Liver (tissue), 8 donors: ENCODE measurements at regions not wholly inside any gene's neighbourhood (a gene's known extent, or its start where the extent isn't known, plus 50 kb on each side); places are given as distances from the start of the nearest gene placed in this dataset.

Source experiments
- DNase-seq: peaks from one replicate; pipeline ENCODE4 v3.0.0-alpha.2; 2017; ENCODE audit warnings: low spot score
- H3K27ac ChIP-seq, 2 donors: one replicate each; pipeline ENCODE4 v1.7.0; 2013; ENCODE audit warnings: inconsistent platforms in 2 of 2, low read length in 2 of 2, control low read depth in 1 of 2, low read depth in 1 of 2, mild to moderate bottlenecking in 1 of 2
- H3K27me3 ChIP-seq, 4 donors: one replicate each; pipeline versions ENCODE4 v1.6.1 to v1.7.0; 2013; ENCODE audit warnings: low read length in 3 of 4, inconsistent platforms in 1 of 4, mild to moderate bottlenecking in 1 of 4, moderate library complexity in 1 of 4; ENCODE audit not compliant: control insufficient read depth in 4 of 4, insufficient read depth in 4 of 4
- H3K36me3 ChIP-seq, 4 donors: one replicate each; pipeline versions ENCODE4 v1.6.1 to v1.7.0; 2013; ENCODE audit warnings: low read length in 3 of 4, mild to moderate bottlenecking in 3 of 4, low read depth in 1 of 4, moderate library complexity in 1 of 4; ENCODE audit not compliant: control insufficient read depth in 4 of 4, insufficient read depth in 3 of 4
- H3K4me1 ChIP-seq, 4 donors: one replicate each; pipeline versions ENCODE4 v1.6.1 to v1.7.0; 2013; ENCODE audit warnings: low read length in 3 of 4, mild to moderate bottlenecking in 3 of 4, moderate library complexity in 1 of 4; ENCODE audit not compliant: control insufficient read depth in 4 of 4, insufficient read depth in 4 of 4
- H3K4me3 ChIP-seq, 3 donors: one replicate each; pipeline versions ENCODE4 v1.6.1 to v1.7.0; 2013; ENCODE audit warnings: low read length in 3 of 3, control low read depth in 1 of 3, low read depth in 1 of 3, mild to moderate bottlenecking in 1 of 3
- H3K9ac ChIP-seq, 2 donors: one replicate each; pipeline ENCODE4 v1.7.0; 2013; ENCODE audit warnings: low read length in 2 of 2, mild to moderate bottlenecking in 2 of 2, moderate library complexity in 2 of 2, control low read depth in 1 of 2, low read depth in 1 of 2
- H3K9me3 ChIP-seq, 4 donors: one replicate each; pipeline versions ENCODE4 v1.6.1 to v1.7.0; 2013; ENCODE audit warnings: low read length in 3 of 4; ENCODE audit not compliant: control insufficient read depth in 4 of 4
- ATF3 ChIP-seq: IDR thresholded peaks from 2 replicates; pipeline ENCODE4 v1.6.1; 2016; ENCODE audit warnings: antibody characterized with exemption
- CTCF ChIP-seq: fragments of 150-350 bp; IDR thresholded peaks from 2 replicates; pipeline ENCODE4 v1.5.1; 2017; ENCODE audit warnings: improper control_type of control experiment, low read depth, low read length; ENCODE audit not compliant: missing input control
- EGR1 ChIP-seq, 2 donors: IDR thresholded peaks; 2 replicates each; pipeline ENCODE4 v1.6.1; 2016 to 2018; ENCODE audit warnings: antibody characterized with exemption in 2 of 2, low read depth in 2 of 2
- FOXA1 ChIP-seq: IDR thresholded peaks from 2 replicates; pipeline ENCODE4 v1.6.1; 2016; ENCODE audit warnings: antibody characterized with exemption
- FOXA2 ChIP-seq: IDR thresholded peaks from 2 replicates; pipeline ENCODE4 v1.6.1; 2016; ENCODE audit warnings: antibody characterized with exemption
- GABPA ChIP-seq, 2 donors: IDR thresholded peaks in 1 of 2; conservative IDR thresholded peaks in 1 of 2; 2 replicates each; pipeline ENCODE4 v1.6.1; 2016; ENCODE audit warnings: antibody characterized with exemption in 2 of 2, mild to moderate bottlenecking in 1 of 2, moderate library complexity in 1 of 2
- HNF4A ChIP-seq, 2 donors: conservative IDR thresholded peaks; 2 replicates each; pipeline ENCODE4 v1.6.1; 2016; ENCODE audit warnings: antibody characterized with exemption in 2 of 2, mild to moderate bottlenecking in 2 of 2
- HNF4G ChIP-seq: IDR thresholded peaks from 2 replicates; pipeline ENCODE4 v1.6.1; 2016; ENCODE audit warnings: antibody characterized with exemption
- JUND ChIP-seq, 2 donors: IDR thresholded peaks; 2 replicates each; pipeline ENCODE4 v1.6.1; 2016; ENCODE audit warnings: antibody characterized with exemption in 2 of 2
- MAX ChIP-seq: IDR thresholded peaks from 2 replicates; pipeline ENCODE4 v1.6.1; 2016; ENCODE audit warnings: antibody characterized with exemption
- NR2F2 ChIP-seq: IDR thresholded peaks from 2 replicates; pipeline ENCODE4 v1.6.1; 2016; ENCODE audit warnings: antibody characterized with exemption
- RAD21 ChIP-seq, 2 donors: IDR thresholded peaks; 2 replicates each; pipeline ENCODE4 v1.6.1; 2016; ENCODE audit warnings: antibody characterized with exemption in 2 of 2, mild to moderate bottlenecking in 2 of 2
- REST ChIP-seq: IDR thresholded peaks from 2 replicates; pipeline ENCODE4 v1.6.1; 2016; ENCODE audit warnings: antibody characterized with exemption, mild to moderate bottlenecking
- RXRA ChIP-seq, 2 donors: IDR thresholded peaks; 2 replicates each; pipeline ENCODE4 v1.6.1; 2017 to 2018; ENCODE audit warnings: antibody characterized with exemption in 2 of 2, mild to moderate bottlenecking in 1 of 2
- SP1 ChIP-seq: IDR thresholded peaks from 2 replicates; pipeline ENCODE4 v1.6.1; 2018; ENCODE audit warnings: antibody characterized with exemption, mild to moderate bottlenecking
- TAF1 ChIP-seq: conservative IDR thresholded peaks from 2 replicates; pipeline ENCODE4 v1.6.1; 2016; ENCODE audit warnings: antibody characterized with exemption, mild to moderate bottlenecking
- YY1 ChIP-seq: IDR thresholded peaks from 2 replicates; pipeline ENCODE4 v1.6.1; 2016; ENCODE audit warnings: antibody characterized with exemption, mild to moderate bottlenecking
- ZBTB33 ChIP-seq: IDR thresholded peaks from 2 replicates; pipeline ENCODE4 v1.6.1; 2016; ENCODE audit warnings: antibody characterized with exemption
- WGBS: extraction: QIAGEN DNeasy Blood & Tissue Kit; methylation state at CpG from one replicate; pipeline ENCODE4 v1.1.7; 2013; 5-methylcytosine and 5-hydroxymethylcytosine counted together
- donor health status: healthy.
- donor health status: healthy.
- donor health status: healthy.
- donor health status: healthy.
- donor health status: healthy.

- WGBS, result 84% methylated on average over 6 of the region's 6 CpGs
- Histone ChIP-seq H3K27ac (no peak overlapping the region), H3K27me3 (no peaks in the 10 kb centered on the region), H3K4me1 (peaks cover 0 to 5% (median 0%) of the 10 kb centered on the region in 4 donors), H3K9me3 (no peaks in the 10 kb centered on the region), H3K36me3 (no peaks in the 10 kb centered on the region), H3K4me3 (no peak overlapping the region), H3K9ac (no peak overlapping the region)
- TF ChIP-seq EGR1 (IDR thresholded peaks at IDR 0.05; ENCODE audit: low read depth in 2 of 2), result no peak
- no peak for TF ChIP-seq GABPA (IDR thresholded peaks at IDR 0.05 in 1 of 2, conservative IDR thresholded peaks at IDR 0.05 in 1 of 2)
- no peak for DNase-seq
These were observed 273.3 kb downstream of the ALDH8A1 start for GRCh38 chr6:134676307-134677281.

GRCh38 chr6:134675110-134676054 is 274.5 kb downstream of the ALDH8A1 start:
- Histone ChIP-seq H3K27me3 (no peaks in the 10 kb centered on the region), H3K9ac (no peak overlapping the region)

More at GRCh38 chr6:134675110-134676054, 274.5 kb downstream of the ALDH8A1 start:
- DNase-seq, result no peak
- H3K4me3 ChIP-seq, result no peak overlapping the region
- TF ChIP-seq CTCF (no peak), EGR1 (IDR thresholded peaks at IDR 0.05; ENCODE audit: low read depth in 2 of 2) (no peak), NR2F2 (no peak), ATF3 (no peak), HNF4G (no peak), YY1 (no peak), SP1 (no peak), MAX (no peak), HNF4A (conservative IDR thresholded peaks at IDR 0.05) (no peak), TAF1 (no peak), ZBTB33 (no peak), FOXA1 (no peak), FOXA2 (no peak), JUND (IDR thresholded peaks at IDR 0.05) (no peak), REST (no peak), GABPA (IDR thresholded peaks at IDR 0.05 in 1 of 2, conservative IDR thresholded peaks at IDR 0.05 in 1 of 2) (no peak), RAD21 (IDR thresholded peaks at IDR 0.05) (no peak), RXRA (IDR thresholded peaks at IDR 0.05) (no peak)
- 94% methylated on average over 11 of the region's 11 CpGs for WGBS
- H3K36me3 ChIP-seq, result no peaks in the 10 kb centered on the region
- H3K4me1 ChIP-seq, result peaks cover 0 to 5% (median 0%) of the 10 kb centered on the region in 4 donors
- H3K9me3 ChIP-seq, result no peaks in the 10 kb centered on the region
- H3K27ac ChIP-seq, result no peak overlapping the region
